GM20000 (cell line): ENCODE measurements at regions not wholly inside any gene's neighbourhood (a gene's known extent, or its start where the extent isn't known, plus 50 kb on each side); places are given as distances from the start of the nearest gene placed in this dataset.
"Not testable (repeated sequence)": the region's sequence is repeated elsewhere in the genome, so short reads cannot be mapped to it uniquely, and the experiment has no call there.

Source experiments
- DNase-seq: peaks from one replicate; pipeline ENCODE4 v3.0.0; 2012; ENCODE audit warnings: low spot score
- TF ChIP-seq, protein P1 (sequence below): IDR thresholded peaks from 2 replicates; pipeline ENCODE4 v1.5.1; 2012; ENCODE audit warnings: mild to moderate bottlenecking, control low read depth; ENCODE audit errors: extremely low read depth, missing control alignments

- no peak for DNase-seq
- TF ChIP-seq, protein P1, sequence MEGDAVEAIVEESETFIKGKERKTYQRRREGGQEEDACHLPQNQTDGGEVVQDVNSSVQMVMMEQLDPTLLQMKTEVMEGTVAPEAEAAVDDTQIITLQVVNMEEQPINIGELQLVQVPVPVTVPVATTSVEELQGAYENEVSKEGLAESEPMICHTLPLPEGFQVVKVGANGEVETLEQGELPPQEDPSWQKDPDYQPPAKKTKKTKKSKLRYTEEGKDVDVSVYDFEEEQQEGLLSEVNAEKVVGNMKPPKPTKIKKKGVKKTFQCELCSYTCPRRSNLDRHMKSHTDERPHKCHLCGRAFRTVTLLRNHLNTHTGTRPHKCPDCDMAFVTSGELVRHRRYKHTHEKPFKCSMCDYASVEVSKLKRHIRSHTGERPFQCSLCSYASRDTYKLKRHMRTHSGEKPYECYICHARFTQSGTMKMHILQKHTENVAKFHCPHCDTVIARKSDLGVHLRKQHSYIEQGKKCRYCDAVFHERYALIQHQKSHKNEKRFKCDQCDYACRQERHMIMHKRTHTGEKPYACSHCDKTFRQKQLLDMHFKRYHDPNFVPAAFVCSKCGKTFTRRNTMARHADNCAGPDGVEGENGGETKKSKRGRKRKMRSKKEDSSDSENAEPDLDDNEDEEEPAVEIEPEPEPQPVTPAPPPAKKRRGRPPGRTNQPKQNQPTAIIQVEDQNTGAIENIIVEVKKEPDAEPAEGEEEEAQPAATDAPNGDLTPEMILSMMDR = no peak
Measured at GRCh38 chr4:117898496-117898895, 135.8 kb upstream of the NDST3 start.

DNA sequence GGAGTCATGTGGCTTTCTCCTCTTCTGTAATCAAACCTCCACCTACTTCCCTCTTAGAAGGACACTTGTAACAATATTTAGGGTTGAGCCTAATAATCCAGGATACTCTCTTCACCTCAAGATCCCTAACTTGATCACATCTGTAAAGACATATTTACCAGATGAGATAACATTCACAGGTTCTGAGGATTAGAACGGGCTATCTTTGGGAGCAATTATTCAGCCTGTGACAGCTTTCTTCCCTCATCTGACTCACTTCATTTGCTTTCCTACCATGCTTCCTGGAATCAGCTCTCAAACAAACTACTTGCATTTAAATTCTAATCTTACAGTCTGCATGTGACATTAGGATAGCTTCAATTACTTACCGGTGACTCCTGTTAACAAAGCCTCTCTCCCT is 133.5 kb upstream of the NDST3 start:
- TF ChIP-seq, protein P1 = no peak
- no peak for DNase-seq

DNA sequence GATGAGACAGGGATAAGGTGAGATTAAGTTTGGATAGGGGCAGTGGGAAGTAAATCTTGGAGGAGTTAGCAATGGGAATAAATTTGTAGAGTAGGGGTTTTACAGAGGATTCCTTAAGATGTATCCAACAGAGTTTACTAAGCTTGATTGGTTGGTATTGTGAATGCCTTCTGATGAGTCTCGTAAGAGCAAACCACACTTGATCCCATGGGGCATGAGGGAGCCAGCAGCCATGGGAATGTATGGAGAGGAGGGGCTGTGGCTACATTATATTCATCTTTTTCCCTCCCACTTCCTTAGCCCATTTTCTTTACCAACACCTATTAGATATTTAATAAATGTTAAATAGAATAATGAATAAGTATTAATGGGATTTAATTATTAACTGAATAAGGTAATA is 126.6 kb upstream of the NDST3 start:
- DNase-seq = no peak

GRCh38 chr4:117908306-117909207 is 125.7 kb upstream of the NDST3 start:
- DNase-seq = no peak
- TF ChIP-seq, protein P1 = no peak

More for the DNA sequence above, 126.6 kb upstream of the NDST3 start:
- TF ChIP-seq, protein P1 = no peak

GRCh38 chr4:117916728-117917127 is 117.6 kb upstream of the NDST3 start:
- no peak for DNase-seq
- TF ChIP-seq, protein P1 = no peak

- not testable (repeated sequence) for DNase-seq
Measured at GRCh38 chr4:117922311-117922710, 112.0 kb upstream of the NDST3 start.

- DNase-seq = not testable (repeated sequence)
Measured at GRCh38 chr4:117927823-117928222, 106.5 kb upstream of the NDST3 start.

DNA sequence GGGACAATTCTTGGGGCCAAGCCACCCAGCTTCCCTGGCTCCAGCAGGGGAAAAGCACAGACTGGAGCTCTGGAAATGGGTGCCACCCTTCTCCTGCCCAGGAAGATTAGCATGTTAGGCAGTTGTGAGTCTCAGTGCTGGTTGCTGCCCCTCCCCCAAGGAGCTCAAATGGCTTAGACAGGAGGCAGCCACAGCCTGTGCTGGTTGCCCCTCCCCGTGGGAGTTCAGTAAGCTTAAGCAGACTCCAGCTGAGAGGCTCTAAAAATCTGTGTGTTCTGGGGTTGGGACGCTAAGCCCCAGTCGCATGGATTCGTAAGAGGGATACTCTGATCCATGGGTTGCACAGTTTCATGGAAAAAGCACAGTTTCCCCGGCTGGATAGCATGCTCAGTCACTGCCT is 92.7 kb upstream of the NDST3 start:
- TF ChIP-seq, protein P1 = no peak
- no peak for DNase-seq
